K562 (cell line): ENCODE measurements at regions not wholly inside any gene's neighbourhood (a gene's known extent, or its start where the extent isn't known, plus 50 kb on each side); places are given as distances from the start of the nearest gene placed in this dataset.

Experiments used
- BRF1 ChIP-seq: IDR thresholded peaks from 3 replicates; pipeline ENCODE4 v1.6.1; 2011; ENCODE audit warnings: borderline replicate concordance, mild to moderate bottlenecking; ENCODE audit not compliant: insufficient read length; ENCODE audit errors: extremely low read depth
- ELK1 ChIP-seq: sonication (generic); formaldehyde crosslinking; IDR thresholded peaks from 2 replicates; pipeline ENCODE4 v1.8.1; 2022; ENCODE audit warnings: missing genetic modification reagents
- HINFP ChIP-seq: fragments of 450-650 bp; conservative IDR thresholded peaks from 2 replicates; pipeline ENCODE4 v1.6.1; 2016; ENCODE audit warnings: missing genetic modification characterization, low read depth, mild to moderate bottlenecking, control low read depth, missing compliant biosample characterization
- ID3 ChIP-seq, 2 experiments: fragments of 250-450 bp in 1 of 2; fragments of 450-650 bp in 1 of 2; sonication (Bioruptor Pico) in 1 of 2; IDR thresholded peaks; 2 replicates each; pipeline versions ENCODE4 v1.6.1 to v1.8.0; 2016 to 2021; ENCODE audit warnings: mild to moderate bottlenecking in 2 of 2, moderate library complexity in 2 of 2, missing compliant biosample characterization in 1 of 2, missing genetic modification characterization in 1 of 2
- TEAD4 ChIP-seq, 2 experiments: sonication (generic) in 1 of 2; formaldehyde crosslinking in 1 of 2; IDR thresholded peaks; 2 replicates each; pipeline versions ENCODE4 v1.6.1 to v1.8.0; 2012 to 2022; ENCODE audit warnings: borderline replicate concordance in 1 of 2, inconsistent platforms in 1 of 2, low read length in 1 of 2, mild to moderate bottlenecking in 1 of 2, missing genetic modification reagents in 1 of 2
- ZNF324 ChIP-seq: fragments of 250-450 bp; sonication (Bioruptor Pico); IDR thresholded peaks from 2 replicates; pipeline ENCODE4 v1.4.0; 2020; ENCODE audit warnings: mild to moderate bottlenecking
- TF ChIP-seq, protein P1 (sequence below): fragments of 450-650 bp; formaldehyde crosslinking; IDR thresholded peaks from 2 replicates; pipeline ENCODE4 v1.4.0; 2020; ENCODE audit warnings: mild to moderate bottlenecking
- TF ChIP-seq, protein P2 (sequence below): fragments of 250-450 bp; sonication (Bioruptor Pico); IDR thresholded peaks from 2 replicates; pipeline ENCODE4 v1.9.0; 2021; ENCODE audit warnings: mild to moderate bottlenecking, inconsistent platforms

DNA sequence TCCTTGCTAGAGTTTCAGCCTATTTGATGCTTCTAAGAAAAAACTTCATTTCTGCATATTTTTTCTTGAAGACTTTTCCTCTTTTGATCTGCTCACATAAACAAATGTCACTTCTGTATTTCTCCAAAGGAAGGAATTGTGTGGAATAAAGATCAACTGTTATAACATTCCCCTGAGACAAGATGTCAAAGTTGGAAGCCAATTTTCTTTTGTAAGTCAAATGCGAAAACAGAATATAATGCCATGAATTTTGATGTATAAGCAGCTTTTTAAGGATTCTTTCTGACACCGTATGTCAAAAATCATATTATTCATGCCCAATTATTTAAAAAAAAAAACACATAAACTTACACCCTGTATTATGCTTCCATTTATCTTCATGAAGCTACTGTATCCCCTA is 70.3 kb upstream of the NHSL1 start (continued):
- TF ChIP-seq BRF1 (no peak), HINFP (tag) (no peak), ELK1 (no peak), TEAD4 (IDR thresholded peaks at IDR 0.05; ENCODE audit: low read length) (no peak), TEAD4 (CRISPR knock-in tag; IDR thresholded peaks at IDR 0.05; ENCODE audit: borderline replicate concordance) (no peak), ID3 (CRISPR knock-in tag; IDR thresholded peaks at IDR 0.05) (no peak), ID3 (tag; IDR thresholded peaks at IDR 0.05) (no peak), ZNF324 (no peak)
- TF ChIP-seq, protein P1, sequence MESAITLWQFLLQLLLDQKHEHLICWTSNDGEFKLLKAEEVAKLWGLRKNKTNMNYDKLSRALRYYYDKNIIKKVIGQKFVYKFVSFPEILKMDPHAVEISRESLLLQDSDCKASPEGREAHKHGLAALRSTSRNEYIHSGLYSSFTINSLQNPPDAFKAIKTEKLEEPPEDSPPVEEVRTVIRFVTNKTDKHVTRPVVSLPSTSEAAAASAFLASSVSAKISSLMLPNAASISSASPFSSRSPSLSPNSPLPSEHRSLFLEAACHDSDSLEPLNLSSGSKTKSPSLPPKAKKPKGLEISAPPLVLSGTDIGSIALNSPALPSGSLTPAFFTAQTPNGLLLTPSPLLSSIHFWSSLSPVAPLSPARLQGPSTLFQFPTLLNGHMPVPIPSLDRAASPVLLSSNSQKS (CRISPR knock-in tag) = no peak
- TF ChIP-seq, protein P2, sequence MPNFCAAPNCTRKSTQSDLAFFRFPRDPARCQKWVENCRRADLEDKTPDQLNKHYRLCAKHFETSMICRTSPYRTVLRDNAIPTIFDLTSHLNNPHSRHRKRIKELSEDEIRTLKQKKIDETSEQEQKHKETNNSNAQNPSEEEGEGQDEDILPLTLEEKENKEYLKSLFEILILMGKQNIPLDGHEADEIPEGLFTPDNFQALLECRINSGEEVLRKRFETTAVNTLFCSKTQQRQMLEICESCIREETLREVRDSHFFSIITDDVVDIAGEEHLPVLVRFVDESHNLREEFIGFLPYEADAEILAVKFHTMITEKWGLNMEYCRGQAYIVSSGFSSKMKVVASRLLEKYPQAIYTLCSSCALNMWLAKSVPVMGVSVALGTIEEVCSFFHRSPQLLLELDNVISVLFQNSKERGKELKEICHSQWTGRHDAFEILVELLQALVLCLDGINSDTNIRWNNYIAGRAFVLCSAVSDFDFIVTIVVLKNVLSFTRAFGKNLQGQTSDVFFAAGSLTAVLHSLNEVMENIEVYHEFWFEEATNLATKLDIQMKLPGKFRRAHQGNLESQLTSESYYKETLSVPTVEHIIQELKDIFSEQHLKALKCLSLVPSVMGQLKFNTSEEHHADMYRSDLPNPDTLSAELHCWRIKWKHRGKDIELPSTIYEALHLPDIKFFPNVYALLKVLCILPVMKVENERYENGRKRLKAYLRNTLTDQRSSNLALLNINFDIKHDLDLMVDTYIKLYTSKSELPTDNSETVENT (CRISPR knock-in tag) = no peak
